HUES48 (cell line): ENCODE measurements at regions not wholly inside any gene's neighbourhood (a gene's known extent, or its start where the extent isn't known, plus 50 kb on each side); places are given as distances from the start of the nearest gene placed in this dataset.

Experiments
- H3K27ac ChIP-seq: one replicate; pipeline ENCODE4 v1.7.0; 2013; ENCODE audit warnings: low read depth, low read length, inconsistent platforms
- H3K27me3 ChIP-seq: 2 replicates; pipeline ENCODE4 v1.6.1; 2013; ENCODE audit warnings: mild to moderate bottlenecking, low read length; ENCODE audit not compliant: control insufficient read depth, insufficient read depth
- H3K36me3 ChIP-seq: 2 replicates; pipeline ENCODE4 v1.6.1; 2013; ENCODE audit warnings: low read length; ENCODE audit not compliant: control insufficient read depth, insufficient read depth
- H3K4me1 ChIP-seq: 2 replicates; pipeline ENCODE4 v1.6.1; 2013; ENCODE audit warnings: mild to moderate bottlenecking, low read length; ENCODE audit not compliant: control insufficient read depth, insufficient read depth
- H3K4me3 ChIP-seq: 2 replicates; pipeline ENCODE4 v1.5.1; 2013; ENCODE audit warnings: mild to moderate bottlenecking, low read depth, low read length
- H3K9ac ChIP-seq: 2 replicates; pipeline ENCODE4 v1.6.1; 2013; ENCODE audit warnings: mild to moderate bottlenecking, low read depth, low read length, moderate library complexity
- H3K9me3 ChIP-seq: 2 replicates; pipeline ENCODE4 v1.6.1; 2013; ENCODE audit warnings: low read length; ENCODE audit not compliant: control insufficient read depth, insufficient read depth

- Histone ChIP-seq H3K4me1 (no peaks in the 10 kb centered on the region), H3K4me3 (no peak overlapping the region), H3K36me3 (no peaks in the 10 kb centered on the region), H3K9ac (no peak overlapping the region), H3K27me3 (no peaks in the 10 kb centered on the region), H3K27ac (no peak overlapping the region), H3K9me3 (no peaks in the 10 kb centered on the region)
Observed at GRCh38 chr10:121071901-121072300, 220.7 kb downstream of the WDR11 start.

- Histone ChIP-seq H3K27me3 (no peaks in the 10 kb centered on the region), H3K36me3 (no peaks in the 10 kb centered on the region), H3K9ac (no peak overlapping the region), H3K4me1 (0 out of 2 replicates have a peak, but pooled peaks cover 5% of the 10 kb centered on the region), H3K4me3 (no peak overlapping the region), H3K27ac (no peak overlapping the region), H3K9me3 (no peaks in the 10 kb centered on the region)
Observed at GRCh38 chr10:121073728-121074127, 222.6 kb downstream of the WDR11 start.

GRCh38 chr10:121076776-121077715 lies 225.9 kb downstream of the WDR11 start:
- H3K4me3 ChIP-seq, result no peak overlapping the region
- no peaks in the 10 kb centered on the region for H3K9me3 ChIP-seq
- H3K36me3 ChIP-seq, result no peaks in the 10 kb centered on the region
- H3K27me3 ChIP-seq, result no peaks in the 10 kb centered on the region
- H3K9ac ChIP-seq, result no peak overlapping the region
- no peak overlapping the region for H3K27ac ChIP-seq
- H3K4me1 ChIP-seq, result 0 out of 2 replicates have a peak, but pooled peaks cover 5% of the 10 kb centered on the region

GRCh38 chr10:121078036-121078435 lies 226.9 kb downstream of the WDR11 start:
- H3K9ac ChIP-seq, result no peak overlapping the region
- H3K27ac ChIP-seq, result no peak overlapping the region
- H3K4me1 ChIP-seq, result 0 out of 2 replicates have a peak, but pooled peaks cover 5% of the 10 kb centered on the region
- H3K9me3 ChIP-seq, result no peaks in the 10 kb centered on the region
- no peak overlapping the region for H3K4me3 ChIP-seq
- H3K27me3 ChIP-seq, result no peaks in the 10 kb centered on the region
- no peaks in the 10 kb centered on the region for H3K36me3 ChIP-seq

GRCh38 chr10:121078672-121079102 lies 227.5 kb downstream of the WDR11 start:
- no peaks in the 10 kb centered on the region for H3K36me3 ChIP-seq
- 0 out of 2 replicates have a peak, but pooled peaks cover 5% of the 10 kb centered on the region for H3K4me1 ChIP-seq
- H3K9ac ChIP-seq, result no peak overlapping the region
- H3K27me3 ChIP-seq, result no peaks in the 10 kb centered on the region
- no peak overlapping the region for H3K4me3 ChIP-seq
- no peak overlapping the region for H3K27ac ChIP-seq
- no peaks in the 10 kb centered on the region for H3K9me3 ChIP-seq

- H3K36me3 ChIP-seq, result no peaks in the 10 kb centered on the region
- no peak overlapping the region for H3K27ac ChIP-seq
- no peak overlapping the region for H3K4me3 ChIP-seq
- no peak overlapping the region for H3K9ac ChIP-seq
- H3K4me1 ChIP-seq, result 0 out of 2 replicates have a peak, but pooled peaks cover 5% of the 10 kb centered on the region
- no peaks in the 10 kb centered on the region for H3K27me3 ChIP-seq
- no peaks in the 10 kb centered on the region for H3K9me3 ChIP-seq
Observed at GRCh38 chr10:121079226-121079625, 228.1 kb downstream of the WDR11 start.

- Histone ChIP-seq H3K27ac (no peak overlapping the region), H3K4me1 (0 out of 2 replicates have a peak, but pooled peaks cover 5% of the 10 kb centered on the region), H3K9me3 (no peaks in the 10 kb centered on the region), H3K9ac (no peak overlapping the region), H3K27me3 (no peaks in the 10 kb centered on the region), H3K4me3 (no peak overlapping the region), H3K36me3 (no peaks in the 10 kb centered on the region)
Observed at GRCh38 chr10:121080281-121080891, 229.2 kb downstream of the WDR11 start.

- no peak overlapping the region for H3K27ac ChIP-seq
- H3K4me3 ChIP-seq, result no peak overlapping the region
- H3K27me3 ChIP-seq, result no peaks in the 10 kb centered on the region
- H3K9me3 ChIP-seq, result no peaks in the 10 kb centered on the region
- H3K36me3 ChIP-seq, result no peaks in the 10 kb centered on the region
- H3K4me1 ChIP-seq, result 0 out of 2 replicates have a peak, but pooled peaks cover 5% of the 10 kb centered on the region
- H3K9ac ChIP-seq, result no peak overlapping the region
Observed at GRCh38 chr10:121081306-121081705, 230.1 kb downstream of the WDR11 start.

- H3K9ac ChIP-seq, result no peak overlapping the region
- no peak overlapping the region for H3K4me3 ChIP-seq
- no peaks in the 10 kb centered on the region for H3K36me3 ChIP-seq
- H3K9me3 ChIP-seq, result no peaks in the 10 kb centered on the region
- H3K27me3 ChIP-seq, result no peaks in the 10 kb centered on the region
- no peak overlapping the region for H3K27ac ChIP-seq
- 0 out of 2 replicates have a peak, but pooled peaks cover under 1% of the 10 kb centered on the region for H3K4me1 ChIP-seq
Observed at GRCh38 chr10:121082984-121083383, 231.8 kb downstream of the WDR11 start.

- no peak overlapping the region for H3K4me3 ChIP-seq
- no peaks in the 10 kb centered on the region for H3K9me3 ChIP-seq
- H3K27ac ChIP-seq, result no peak overlapping the region
- no peaks in the 10 kb centered on the region for H3K27me3 ChIP-seq
- no peaks in the 10 kb centered on the region for H3K36me3 ChIP-seq
- H3K9ac ChIP-seq, result no peak overlapping the region
- no peaks in the 10 kb centered on the region for H3K4me1 ChIP-seq
Observed at GRCh38 chr10:121084016-121084674, 233.0 kb downstream of the WDR11 start.
